ENCODE measurements at regions not wholly inside any gene's neighbourhood (a gene's known extent, or its start where the extent isn't known, plus 50 kb on each side); places are given as distances from the start of the nearest gene placed in this dataset.

DNA sequence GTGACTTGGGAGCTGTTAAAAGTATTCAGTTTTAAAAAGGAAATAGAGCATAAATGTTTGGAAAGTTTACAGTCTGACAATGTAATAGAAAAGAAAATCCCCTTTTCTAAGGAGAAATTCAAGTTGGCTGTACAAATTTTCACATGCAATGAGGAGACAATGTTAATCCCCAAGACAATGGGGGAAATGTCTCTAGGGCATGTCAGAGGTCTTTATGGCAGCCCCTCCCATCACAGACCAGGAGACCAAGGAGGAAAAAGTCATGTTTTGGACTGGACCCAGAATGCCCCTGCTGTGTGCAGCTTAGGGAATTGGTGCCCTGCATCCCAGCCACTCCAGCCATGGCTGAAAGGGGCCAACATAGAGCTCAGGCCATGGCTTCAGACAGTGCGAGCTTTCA is 831.1 kb upstream of the ADGRL3 start:
- no peak overlapping the region for H2BK5ac ChIP-seq (ENCODE audit: insufficient read length, low read length)
- H3K4me2 ChIP-seq (ENCODE audit: insufficient read depth, insufficient read length, low read length): no peak overlapping the region
- H3K18ac ChIP-seq (ENCODE audit: insufficient read length, low read depth, low read length): no peak overlapping the region
- H4K8ac ChIP-seq (replicated peaks; ENCODE audit: insufficient read length, low read depth, low read length): no peak overlapping the region
- no peak overlapping the region for H2BK15ac ChIP-seq (ENCODE audit: low read depth, low read length)
- H3K9me3 ChIP-seq (ENCODE audit: control insufficient read depth, low read depth, low read length): no peaks in the 10 kb centered on the region
- WGBS (ENCODE audit: extremely low coverage, insufficient read length, low lambda C conversion rate): no CpG with 5 or more reads among the region's 1 CpG
- no peaks in the 10 kb centered on the region for H3K79me2 ChIP-seq (ENCODE audit: insufficient read depth, low read length)
- H3K56ac ChIP-seq (ENCODE audit: insufficient read length, low read depth, low read length): no peak overlapping the region
- no peak overlapping the region for H2BK12ac ChIP-seq (ENCODE audit: insufficient read length, low read depth, low read length)
- no peak overlapping the region for H2BK120ac ChIP-seq (ENCODE audit: low read depth, low read length, poor library complexity, severe bottlenecking)
- Mint-ChIP-seq H3K27me3 (ENCODE audit: low read depth) (no peaks in the 10 kb centered on the region), H3K36me3 (ENCODE audit: insufficient read depth in 1 of 3, low read depth in 3 of 3) (peaks cover 0 to 3% (median 0%) of the 10 kb centered on the region in 3 experiments; a peak in 2 of 7 replicates), H3K27ac (no peak overlapping the region), H3K4me1 (peaks cover 4 to 16% of the 10 kb centered on the region in 2 experiments), H3K9me3 (peaks cover 2 to 5% of the 10 kb centered on the region in 2 experiments; a peak in 2 of 5 replicates), H3K4me3 (no peak overlapping the region)
- no peaks in the 10 kb centered on the region for H3K4me1 ChIP-seq (ENCODE audit: insufficient read depth, low read length)
- no peaks in the 10 kb centered on the region for H3K27me3 ChIP-seq (ENCODE audit: insufficient read depth, low read length)
- H3K23me2 ChIP-seq (ENCODE audit: insufficient read length, low read depth, low read length, poor library complexity, severe bottlenecking): no peaks in the 10 kb centered on the region
- H4K20me1 ChIP-seq (ENCODE audit: control insufficient read depth, insufficient read depth, insufficient read length): no peaks in the 10 kb centered on the region
- no peak overlapping the region for H2AK5ac ChIP-seq (ENCODE audit: insufficient read length, low read length)
- H3T11ph ChIP-seq (ENCODE audit: low read length): no peak overlapping the region
- H3K4ac ChIP-seq (ENCODE audit: low read depth, low read length): no peak overlapping the region
- no peaks in the 10 kb centered on the region for H3K79me1 ChIP-seq (ENCODE audit: insufficient read depth, low read depth, low read length, poor library complexity, severe bottlenecking)
- H4K5ac ChIP-seq (ENCODE audit: insufficient read length, low read depth, low read length): no peak overlapping the region
- H3K9ac ChIP-seq (ENCODE audit: extremely low read depth, insufficient read length, low read length): no peak overlapping the region
- no peak overlapping the region for H4K91ac ChIP-seq (ENCODE audit: insufficient read length, low read depth, low read length)
- no peak overlapping the region for H3K23ac ChIP-seq (ENCODE audit: insufficient read length, low read depth, low read length)
- H3K27ac ChIP-seq (ENCODE audit: insufficient read length, low read depth, low read length): no peak overlapping the region
- DNase-seq: no peak
- no peak overlapping the region for H2BK20ac ChIP-seq (ENCODE audit: low read depth, low read length, poor library complexity, severe bottlenecking)
- no peak overlapping the region for H3K14ac ChIP-seq (ENCODE audit: insufficient read depth, low read length)
- no peak overlapping the region for H2AFZ ChIP-seq (ENCODE audit: low read length)
- TF ChIP-seq, protein P1, sequence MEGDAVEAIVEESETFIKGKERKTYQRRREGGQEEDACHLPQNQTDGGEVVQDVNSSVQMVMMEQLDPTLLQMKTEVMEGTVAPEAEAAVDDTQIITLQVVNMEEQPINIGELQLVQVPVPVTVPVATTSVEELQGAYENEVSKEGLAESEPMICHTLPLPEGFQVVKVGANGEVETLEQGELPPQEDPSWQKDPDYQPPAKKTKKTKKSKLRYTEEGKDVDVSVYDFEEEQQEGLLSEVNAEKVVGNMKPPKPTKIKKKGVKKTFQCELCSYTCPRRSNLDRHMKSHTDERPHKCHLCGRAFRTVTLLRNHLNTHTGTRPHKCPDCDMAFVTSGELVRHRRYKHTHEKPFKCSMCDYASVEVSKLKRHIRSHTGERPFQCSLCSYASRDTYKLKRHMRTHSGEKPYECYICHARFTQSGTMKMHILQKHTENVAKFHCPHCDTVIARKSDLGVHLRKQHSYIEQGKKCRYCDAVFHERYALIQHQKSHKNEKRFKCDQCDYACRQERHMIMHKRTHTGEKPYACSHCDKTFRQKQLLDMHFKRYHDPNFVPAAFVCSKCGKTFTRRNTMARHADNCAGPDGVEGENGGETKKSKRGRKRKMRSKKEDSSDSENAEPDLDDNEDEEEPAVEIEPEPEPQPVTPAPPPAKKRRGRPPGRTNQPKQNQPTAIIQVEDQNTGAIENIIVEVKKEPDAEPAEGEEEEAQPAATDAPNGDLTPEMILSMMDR (conservative IDR thresholded peaks at IDR 0.05): no peak

All from H9 (cell line).